ENCODE measurements at regions not wholly inside any gene's neighbourhood (a gene's known extent, or its start where the extent isn't known, plus 50 kb on each side); places are given as distances from the start of the nearest gene placed in this dataset.

DNA sequence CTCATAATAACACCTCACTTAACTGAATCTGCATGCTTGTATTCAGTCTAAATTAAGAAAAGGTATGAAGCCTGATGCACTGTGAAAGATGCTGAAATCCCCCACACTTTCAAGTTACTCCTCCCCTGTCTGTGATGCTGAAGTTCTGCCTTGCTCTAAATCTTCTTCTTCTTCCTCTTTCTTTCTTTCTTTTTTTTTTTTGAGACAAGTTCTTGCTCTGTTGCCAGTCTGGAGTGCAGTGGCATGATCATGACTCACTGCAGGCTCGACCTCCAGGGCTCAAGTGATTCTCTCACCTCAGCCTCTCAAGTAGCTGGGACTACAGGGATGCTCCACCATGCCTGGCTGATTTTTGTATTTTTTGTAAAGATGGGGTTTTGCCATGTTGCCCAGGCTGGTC lies 231.0 kb upstream of the B3GALT2 start:
- TF ChIP-seq, protein P1, sequence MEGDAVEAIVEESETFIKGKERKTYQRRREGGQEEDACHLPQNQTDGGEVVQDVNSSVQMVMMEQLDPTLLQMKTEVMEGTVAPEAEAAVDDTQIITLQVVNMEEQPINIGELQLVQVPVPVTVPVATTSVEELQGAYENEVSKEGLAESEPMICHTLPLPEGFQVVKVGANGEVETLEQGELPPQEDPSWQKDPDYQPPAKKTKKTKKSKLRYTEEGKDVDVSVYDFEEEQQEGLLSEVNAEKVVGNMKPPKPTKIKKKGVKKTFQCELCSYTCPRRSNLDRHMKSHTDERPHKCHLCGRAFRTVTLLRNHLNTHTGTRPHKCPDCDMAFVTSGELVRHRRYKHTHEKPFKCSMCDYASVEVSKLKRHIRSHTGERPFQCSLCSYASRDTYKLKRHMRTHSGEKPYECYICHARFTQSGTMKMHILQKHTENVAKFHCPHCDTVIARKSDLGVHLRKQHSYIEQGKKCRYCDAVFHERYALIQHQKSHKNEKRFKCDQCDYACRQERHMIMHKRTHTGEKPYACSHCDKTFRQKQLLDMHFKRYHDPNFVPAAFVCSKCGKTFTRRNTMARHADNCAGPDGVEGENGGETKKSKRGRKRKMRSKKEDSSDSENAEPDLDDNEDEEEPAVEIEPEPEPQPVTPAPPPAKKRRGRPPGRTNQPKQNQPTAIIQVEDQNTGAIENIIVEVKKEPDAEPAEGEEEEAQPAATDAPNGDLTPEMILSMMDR (IDR thresholded peaks at IDR 0.05; ENCODE audit: insufficient read depth, low read length): no peak
- TF ChIP-seq POLR2AphosphoS5 (IDR thresholded peaks at IDR 0.05; ENCODE audit: low read depth): no peak
- TF ChIP-seq, protein P2, sequence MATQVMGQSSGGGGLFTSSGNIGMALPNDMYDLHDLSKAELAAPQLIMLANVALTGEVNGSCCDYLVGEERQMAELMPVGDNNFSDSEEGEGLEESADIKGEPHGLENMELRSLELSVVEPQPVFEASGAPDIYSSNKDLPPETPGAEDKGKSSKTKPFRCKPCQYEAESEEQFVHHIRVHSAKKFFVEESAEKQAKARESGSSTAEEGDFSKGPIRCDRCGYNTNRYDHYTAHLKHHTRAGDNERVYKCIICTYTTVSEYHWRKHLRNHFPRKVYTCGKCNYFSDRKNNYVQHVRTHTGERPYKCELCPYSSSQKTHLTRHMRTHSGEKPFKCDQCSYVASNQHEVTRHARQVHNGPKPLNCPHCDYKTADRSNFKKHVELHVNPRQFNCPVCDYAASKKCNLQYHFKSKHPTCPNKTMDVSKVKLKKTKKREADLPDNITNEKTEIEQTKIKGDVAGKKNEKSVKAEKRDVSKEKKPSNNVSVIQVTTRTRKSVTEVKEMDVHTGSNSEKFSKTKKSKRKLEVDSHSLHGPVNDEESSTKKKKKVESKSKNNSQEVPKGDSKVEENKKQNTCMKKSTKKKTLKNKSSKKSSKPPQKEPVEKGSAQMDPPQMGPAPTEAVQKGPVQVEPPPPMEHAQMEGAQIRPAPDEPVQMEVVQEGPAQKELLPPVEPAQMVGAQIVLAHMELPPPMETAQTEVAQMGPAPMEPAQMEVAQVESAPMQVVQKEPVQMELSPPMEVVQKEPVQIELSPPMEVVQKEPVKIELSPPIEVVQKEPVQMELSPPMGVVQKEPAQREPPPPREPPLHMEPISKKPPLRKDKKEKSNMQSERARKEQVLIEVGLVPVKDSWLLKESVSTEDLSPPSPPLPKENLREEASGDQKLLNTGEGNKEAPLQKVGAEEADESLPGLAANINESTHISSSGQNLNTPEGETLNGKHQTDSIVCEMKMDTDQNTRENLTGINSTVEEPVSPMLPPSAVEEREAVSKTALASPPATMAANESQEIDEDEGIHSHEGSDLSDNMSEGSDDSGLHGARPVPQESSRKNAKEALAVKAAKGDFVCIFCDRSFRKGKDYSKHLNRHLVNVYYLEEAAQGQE (IDR thresholded peaks at IDR 0.05; ENCODE audit: insufficient replicate concordance, low read depth): no peak
- TF ChIP-seq GABPA (IDR thresholded peaks at IDR 0.05; ENCODE audit: low read depth): no peak
- TF ChIP-seq SPI1 (IDR thresholded peaks at IDR 0.05; ENCODE audit: borderline replicate concordance, low read depth): no peak

Measured in HL-60 (cell line).